ENCODE measurements at regions not wholly inside any gene's neighbourhood (a gene's known extent, or its start where the extent isn't known, plus 50 kb on each side); places are given as distances from the start of the nearest gene placed in this dataset.
"Not testable (repeated sequence)": the region's sequence is repeated elsewhere in the genome, so short reads cannot be mapped to it uniquely, and the experiment has no call there.

- H3K36me3 ChIP-seq (ENCODE audit: control insufficient read depth, insufficient read depth, low read length), result no peaks in the 10 kb centered on the region
- no peak overlapping the region for H3K4me3 ChIP-seq (ENCODE audit: low read depth, low read length)
- H3K27me3 ChIP-seq (ENCODE audit: control insufficient read depth, insufficient read depth, low read length), result no peaks in the 10 kb centered on the region
- no peak overlapping the region for H3K27ac ChIP-seq (ENCODE audit: low read depth, low read length)
- peaks cover 35% of the 10 kb centered on the region for H3K9me3 ChIP-seq (ENCODE audit: control insufficient read depth, insufficient read depth, low read depth, low read length)
- H3K9ac ChIP-seq (ENCODE audit: low read length), result no peak overlapping the region
- H3K4me1 ChIP-seq (ENCODE audit: control insufficient read depth, insufficient read depth, low read length), result peaks cover 8% of the 10 kb centered on the region; the same call in 1 of the 2 replicates
Observed at GRCh38 chr1:233491953-233492620, 121.8 kb upstream of the KCNK1 start.

GRCh38 chr1:233496993-233497392 is 116.9 kb upstream of the KCNK1 start:
- no peaks in the 10 kb centered on the region for H3K36me3 ChIP-seq (ENCODE audit: control insufficient read depth, insufficient read depth, low read length)
- no peak overlapping the region for H3K9ac ChIP-seq (ENCODE audit: low read length)
- H3K4me3 ChIP-seq (ENCODE audit: low read depth, low read length), result no peak overlapping the region
- H3K27ac ChIP-seq (ENCODE audit: low read depth, low read length), result no peak overlapping the region
- peaks cover 5% of the 10 kb centered on the region; the same call in 1 of the 2 replicates for H3K4me1 ChIP-seq (ENCODE audit: control insufficient read depth, insufficient read depth, low read length)
- H3K9me3 ChIP-seq (ENCODE audit: control insufficient read depth, insufficient read depth, low read depth, low read length), result peaks cover 8% of the 10 kb centered on the region
- no peaks in the 10 kb centered on the region for H3K27me3 ChIP-seq (ENCODE audit: control insufficient read depth, insufficient read depth, low read length)

- Histone ChIP-seq H3K4me1 (ENCODE audit: control insufficient read depth, insufficient read depth, low read length) (no peaks in the 10 kb centered on the region; the same call in 1 of the 2 replicates), H3K36me3 (ENCODE audit: control insufficient read depth, insufficient read depth, low read length) (no peaks in the 10 kb centered on the region), H3K27ac (ENCODE audit: low read depth, low read length) (no peak overlapping the region), H3K9ac (ENCODE audit: low read length) (no peak overlapping the region), H3K27me3 (ENCODE audit: control insufficient read depth, insufficient read depth, low read length) (no peaks in the 10 kb centered on the region), H3K4me3 (ENCODE audit: low read depth, low read length) (no peak overlapping the region), H3K9me3 (ENCODE audit: control insufficient read depth, insufficient read depth, low read depth, low read length) (peaks cover 8% of the 10 kb centered on the region)
Observed at GRCh38 chr1:233497679-233498078, 116.2 kb upstream of the KCNK1 start.

- H3K9me3 ChIP-seq (ENCODE audit: control insufficient read depth, insufficient read depth, low read depth, low read length), result peaks cover 10% of the 10 kb centered on the region
- H3K9ac ChIP-seq (ENCODE audit: low read length), result no peak overlapping the region
- no peak overlapping the region for H3K27ac ChIP-seq (ENCODE audit: low read depth, low read length)
- H3K4me3 ChIP-seq (ENCODE audit: low read depth, low read length), result no peak overlapping the region
- no peaks in the 10 kb centered on the region for H3K27me3 ChIP-seq (ENCODE audit: control insufficient read depth, insufficient read depth, low read length)
- H3K36me3 ChIP-seq (ENCODE audit: control insufficient read depth, insufficient read depth, low read length), result no peaks in the 10 kb centered on the region
- H3K4me1 ChIP-seq (ENCODE audit: control insufficient read depth, insufficient read depth, low read length), result no peaks in the 10 kb centered on the region; the same call in 1 of the 2 replicates
Observed at GRCh38 chr1:233500106-233500505, 113.8 kb upstream of the KCNK1 start.

GRCh38 chr1:233503366-233503954 is 110.4 kb upstream of the KCNK1 start:
- peaks cover 9% of the 10 kb centered on the region; the same call in 1 of the 2 replicates for H3K9me3 ChIP-seq (ENCODE audit: control insufficient read depth, insufficient read depth, low read depth, low read length)
- no peak overlapping the region for H3K4me3 ChIP-seq (ENCODE audit: low read depth, low read length)
- H3K27me3 ChIP-seq (ENCODE audit: control insufficient read depth, insufficient read depth, low read length), result no peaks in the 10 kb centered on the region

DNA sequence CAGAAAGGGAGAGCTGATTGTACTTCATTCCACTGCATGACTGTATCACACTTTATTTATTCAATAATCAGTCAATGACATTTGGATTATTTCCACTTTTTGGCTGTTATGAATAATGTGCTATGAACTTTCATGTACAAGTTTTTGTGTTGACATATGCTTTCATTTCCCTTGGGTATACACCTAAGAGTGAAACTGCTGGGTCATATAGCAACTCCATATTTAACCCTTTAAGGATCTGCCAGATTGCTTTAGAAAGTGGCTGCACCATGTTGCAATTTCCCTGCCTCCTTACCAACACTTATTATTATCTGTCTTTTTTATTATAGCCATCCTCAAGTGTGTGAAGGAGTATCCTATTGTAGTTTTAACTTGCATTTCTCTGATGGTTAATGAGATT is 108.8 kb upstream of the KCNK1 start:
- Histone ChIP-seq H3K27ac (ENCODE audit: low read depth, low read length) (no peak overlapping the region), H3K9me3 (ENCODE audit: control insufficient read depth, insufficient read depth, low read depth, low read length) (peaks cover 9% of the 10 kb centered on the region; the same call in 1 of the 2 replicates), H3K27me3 (ENCODE audit: control insufficient read depth, insufficient read depth, low read length) (no peaks in the 10 kb centered on the region), H3K9ac (ENCODE audit: low read length) (no peak overlapping the region), H3K4me1 (ENCODE audit: control insufficient read depth, insufficient read depth, low read length) (no peaks in the 10 kb centered on the region; the same call in 1 of the 2 replicates), H3K36me3 (ENCODE audit: control insufficient read depth, insufficient read depth, low read length) (no peaks in the 10 kb centered on the region), H3K4me3 (ENCODE audit: low read depth, low read length) (no peak overlapping the region)

More at GRCh38 chr1:233503366-233503954, 110.4 kb upstream of the KCNK1 start:
- no peak overlapping the region for H3K9ac ChIP-seq (ENCODE audit: low read length)
- H3K27ac ChIP-seq (ENCODE audit: low read depth, low read length), result no peak overlapping the region
- no peaks in the 10 kb centered on the region for H3K36me3 ChIP-seq (ENCODE audit: control insufficient read depth, insufficient read depth, low read length)
- H3K4me1 ChIP-seq (ENCODE audit: control insufficient read depth, insufficient read depth, low read length), result no peaks in the 10 kb centered on the region

DNA sequence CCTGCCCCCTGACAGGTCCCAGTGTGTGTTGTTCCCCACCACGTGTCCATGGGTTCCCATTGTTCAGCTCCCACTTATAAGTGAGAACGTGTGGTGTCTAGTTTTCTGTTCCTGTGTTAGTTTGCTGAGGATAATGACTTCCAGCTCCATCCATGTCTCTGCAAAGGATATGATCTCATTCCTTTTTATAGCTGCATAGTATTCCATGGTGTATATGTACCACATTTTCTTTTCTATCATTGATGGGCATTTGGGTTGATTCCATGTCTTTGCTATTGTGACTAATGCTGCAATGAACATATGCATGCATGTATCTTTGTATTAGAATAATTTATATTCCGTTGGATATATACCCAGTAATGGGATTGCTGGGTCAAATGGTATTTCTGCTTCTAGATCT is 108.0 kb upstream of the KCNK1 start:
- not testable (repeated sequence) for H3K4me3 ChIP-seq (ENCODE audit: low read depth, low read length); H3K9me3 ChIP-seq (ENCODE audit: control insufficient read depth, insufficient read depth, low read depth, low read length); H3K4me1 ChIP-seq (ENCODE audit: control insufficient read depth, insufficient read depth, low read length); H3K27ac ChIP-seq (ENCODE audit: low read depth, low read length); H3K27me3 ChIP-seq (ENCODE audit: control insufficient read depth, insufficient read depth, low read length); H3K9ac ChIP-seq (ENCODE audit: low read length); H3K36me3 ChIP-seq (ENCODE audit: control insufficient read depth, insufficient read depth, low read length)

- Histone ChIP-seq H3K9me3 (ENCODE audit: control insufficient read depth, insufficient read depth, low read depth, low read length) (peaks cover 9% of the 10 kb centered on the region; the same call in 1 of the 2 replicates), H3K36me3 (ENCODE audit: control insufficient read depth, insufficient read depth, low read length) (no peaks in the 10 kb centered on the region), H3K9ac (ENCODE audit: low read length) (no peak overlapping the region), H3K4me1 (ENCODE audit: control insufficient read depth, insufficient read depth, low read length) (no peaks in the 10 kb centered on the region; the same call in 1 of the 2 replicates), H3K4me3 (ENCODE audit: low read depth, low read length) (no peak overlapping the region), H3K27me3 (ENCODE audit: control insufficient read depth, insufficient read depth, low read length) (no peaks in the 10 kb centered on the region), H3K27ac (ENCODE audit: low read depth, low read length) (no peak overlapping the region)
Observed at GRCh38 chr1:233509526-233509925, 104.4 kb upstream of the KCNK1 start.

DNA sequence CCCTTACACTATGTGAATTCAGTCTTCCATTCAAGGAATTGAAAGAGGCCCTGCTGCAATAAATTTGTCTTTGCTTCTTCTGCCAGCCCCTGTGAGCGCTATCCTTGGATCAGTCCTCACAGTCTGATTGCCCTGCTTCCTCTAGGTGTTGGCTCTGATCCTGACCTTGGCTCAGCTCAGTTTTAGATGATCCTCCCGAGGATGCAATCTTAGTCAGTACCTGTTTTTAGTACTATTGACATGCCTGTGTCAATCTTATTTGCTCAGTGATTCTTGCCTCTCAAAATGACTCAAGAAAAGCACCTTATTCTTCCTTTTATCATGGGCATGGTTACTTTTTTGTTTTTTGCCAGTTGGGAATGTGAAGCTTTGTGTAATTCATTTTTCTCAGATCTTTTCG is 101.4 kb upstream of the KCNK1 start:
- Histone ChIP-seq H3K9me3 (ENCODE audit: control insufficient read depth, insufficient read depth, low read depth, low read length) (no peaks in the 10 kb centered on the region), H3K27me3 (ENCODE audit: control insufficient read depth, insufficient read depth, low read length) (no peaks in the 10 kb centered on the region), H3K36me3 (ENCODE audit: control insufficient read depth, insufficient read depth, low read length) (no peaks in the 10 kb centered on the region), H3K9ac (ENCODE audit: low read length) (no peak overlapping the region), H3K4me1 (ENCODE audit: control insufficient read depth, insufficient read depth, low read length) (no peaks in the 10 kb centered on the region; the same call in 1 of the 2 replicates), H3K4me3 (ENCODE audit: low read depth, low read length) (no peak overlapping the region), H3K27ac (ENCODE audit: low read depth, low read length) (no peak overlapping the region)

GRCh38 chr1:233513431-233513830 is 100.5 kb upstream of the KCNK1 start:
- no peak overlapping the region for H3K4me3 ChIP-seq (ENCODE audit: low read depth, low read length)
- H3K9me3 ChIP-seq (ENCODE audit: control insufficient read depth, insufficient read depth, low read depth, low read length), result no peaks in the 10 kb centered on the region
- H3K36me3 ChIP-seq (ENCODE audit: control insufficient read depth, insufficient read depth, low read length), result no peaks in the 10 kb centered on the region
- H3K9ac ChIP-seq (ENCODE audit: low read length), result no peak overlapping the region
- H3K27me3 ChIP-seq (ENCODE audit: control insufficient read depth, insufficient read depth, low read length), result no peaks in the 10 kb centered on the region
- H3K27ac ChIP-seq (ENCODE audit: low read depth, low read length), result no peak overlapping the region
- H3K4me1 ChIP-seq (ENCODE audit: control insufficient read depth, insufficient read depth, low read length), result no peaks in the 10 kb centered on the region; the same call in 1 of the 2 replicates

DNA sequence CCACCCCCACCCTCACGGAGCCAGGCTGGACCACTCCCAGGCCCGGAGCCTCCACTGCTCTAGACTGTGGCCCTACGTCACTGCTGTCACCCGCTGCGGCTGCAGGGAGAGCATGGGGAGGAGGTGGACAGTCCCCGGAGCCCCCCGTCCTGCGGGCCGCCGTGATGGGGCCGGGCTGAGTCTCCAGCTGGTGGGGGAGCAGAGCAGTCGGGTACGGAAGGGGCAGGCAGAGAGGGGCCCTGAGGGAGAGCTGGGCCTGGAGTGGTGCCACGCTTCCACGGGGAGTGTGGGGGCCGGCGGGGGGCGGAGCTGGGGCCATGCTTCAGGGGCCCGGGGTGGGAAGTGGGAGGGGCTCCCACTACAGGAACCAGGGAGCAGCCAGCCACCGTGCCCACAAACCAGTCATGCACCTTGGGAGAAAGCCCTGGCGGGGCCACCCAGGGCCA is 98.9 kb upstream of the KCNK1 start:
- H3K27ac ChIP-seq (ENCODE audit: low read depth, low read length), result no peak overlapping the region
- no peaks in the 10 kb centered on the region for H3K4me1 ChIP-seq (ENCODE audit: control insufficient read depth, insufficient read depth, low read length)
- no peaks in the 10 kb centered on the region for H3K9me3 ChIP-seq (ENCODE audit: control insufficient read depth, insufficient read depth, low read depth, low read length)
- no peak overlapping the region for H3K9ac ChIP-seq (ENCODE audit: low read length)
- H3K36me3 ChIP-seq (ENCODE audit: control insufficient read depth, insufficient read depth, low read length), result no peaks in the 10 kb centered on the region
- no peak overlapping the region for H3K4me3 ChIP-seq (ENCODE audit: low read depth, low read length)
- no peaks in the 10 kb centered on the region for H3K27me3 ChIP-seq (ENCODE audit: control insufficient read depth, insufficient read depth, low read length)
